A549 (cell line): ENCODE measurements at regions not wholly inside any gene's neighbourhood (a gene's known extent, or its start where the extent isn't known, plus 50 kb on each side); places are given as distances from the start of the nearest gene placed in this dataset.

Experiments
- ATAC-seq, 2 experiments: fragments of 200-7000 bp in 1 of 2; fragments of >200 bp in 1 of 2; cut with Nextera tagmentation in 1 of 2; cut with Tn5 transposase in 1 of 2; 3 replicates each; pipeline versions ENCODE4 v1.8.0 to v1.9.1; 2018 to 2020; ENCODE audit warnings: mild to moderate bottlenecking in 1 of 2, moderate library complexity in 1 of 2
- CTCF ChIA-PET: fragments of 300-600 bp; sonication (Branson Sonifier 250); formaldehyde crosslinking; extraction: SDS; loops from one replicate; lab custom pipeline; 2021; ENCODE audit warnings: antibody characterized with exemption, inconsistent platforms; lab: Yijun Ruan, JAX
- POLR2A ChIA-PET: fragments of 350-600 bp; formaldehyde crosslinking; extraction: SDS; loops from one replicate; lab custom pipeline; 2021; ENCODE audit warnings: antibody characterized with exemption, inconsistent platforms; lab: Yijun Ruan, JAX
- DNase-seq, 2 experiments: peaks; one replicate each; pipeline versions ENCODE4 v3.0.0 to v3.0.0-alpha.2; 2011 to 2016; ENCODE audit warnings: low read depth in 1 of 2, low spot score in 1 of 2
- FAIRE-seq: peaks from 2 replicates; lab custom pipeline; 2011; peaks lifted over from hg19 to GRCh38; lab: Jason Lieb, UNC
- H3K27ac ChIP-seq, 2 experiments: fragments of >200 bp; sonication (Bioruptor Twin); formaldehyde crosslinking; 3 replicates each; pipeline ENCODE4 v1.5.1; 2016 to 2017
- H3K4me1 ChIP-seq: fragments of >200 bp; sonication (Bioruptor Twin); formaldehyde crosslinking; 3 replicates; pipeline ENCODE4 v1.6.1; 2016
- H3K4me2 ChIP-seq: fragments of >200 bp; sonication (Bioruptor Twin); formaldehyde crosslinking; 3 replicates; pipeline ENCODE4 v1.6.1; 2016
- H3K4me3 ChIP-seq: fragments of >200 bp; sonication (Bioruptor Twin); formaldehyde crosslinking; 3 replicates; pipeline ENCODE4 v1.5.1; 2016
- H3K9me3 ChIP-seq: fragments of >200 bp; sonication (Bioruptor Twin); formaldehyde crosslinking; 3 replicates; pipeline ENCODE4 v1.6.1; 2016
- BHLHE40 ChIP-seq: IDR thresholded peaks from 2 replicates; pipeline ENCODE4 v1.6.1; 2012; ENCODE audit warnings: low read depth, low read length, inconsistent platforms
- CBX2 ChIP-seq: fragments of 200-600 bp; sonication (generic); IDR thresholded peaks from 2 replicates; pipeline ENCODE4 v1.6.1; 2016; ENCODE audit warnings: low read depth, mild to moderate bottlenecking, borderline replicate concordance
- CBX8 ChIP-seq: fragments of 200-600 bp; sonication (generic); IDR thresholded peaks from 2 replicates; pipeline ENCODE4 v1.6.1; 2016
- CEBPB ChIP-seq, 2 experiments: fragments of >200 bp in 1 of 2; sonication (Bioruptor Twin) in 1 of 2; formaldehyde crosslinking in 1 of 2; IDR thresholded peaks; 2 replicates each; pipeline ENCODE4 v1.6.1; 2012 to 2016
- CHD2 ChIP-seq: fragments of 150-350 bp; IDR thresholded peaks from 2 replicates; pipeline ENCODE4 v1.6.1; 2014; ENCODE audit warnings: low read length; ENCODE audit not compliant: partially characterized antibody
- EHF ChIP-seq: fragments of 250-450 bp; sonication (Bioruptor Pico); IDR thresholded peaks from 2 replicates; pipeline ENCODE4 v1.5.0; 2020; ENCODE audit warnings: mild to moderate bottlenecking
- EHMT2 ChIP-seq: fragments of 200-600 bp; sonication (generic); IDR thresholded peaks from 2 replicates; pipeline ENCODE4 v1.6.1; 2016; ENCODE audit warnings: antibody characterized with exemption, low read depth, mild to moderate bottlenecking, moderate library complexity
- EP300 ChIP-seq, 2 experiments: fragments of >200 bp; sonication (Bioruptor Twin); formaldehyde crosslinking; IDR thresholded peaks; 2 replicates in 1 of 2; 3 replicates in 1 of 2; pipeline ENCODE4 v1.6.1; 2016 to 2017
- ESRRA ChIP-seq: fragments of 150-350 bp; IDR thresholded peaks from 2 replicates; pipeline ENCODE4 v1.6.1; 2014; ENCODE audit warnings: mild to moderate bottlenecking, low read length, borderline replicate concordance
- HDAC2 ChIP-seq: fragments of 200-600 bp; sonication (generic); IDR thresholded peaks from 2 replicates; pipeline ENCODE4 v1.6.1; 2016
- HEYL ChIP-seq: fragments of 250-450 bp; sonication (Bioruptor Pico); IDR thresholded peaks from 2 replicates; pipeline ENCODE4 v1.8.0; 2021; ENCODE audit warnings: mild to moderate bottlenecking, moderate library complexity
- HOXA7 ChIP-seq: fragments of 250-450 bp; sonication (Bioruptor Pico); IDR thresholded peaks from 2 replicates; pipeline ENCODE4 v1.5.0; 2020; ENCODE audit warnings: mild to moderate bottlenecking, moderate library complexity
- HOXB13 ChIP-seq: fragments of 250-450 bp; sonication (Bioruptor Pico); IDR thresholded peaks from 2 replicates; pipeline ENCODE4 v1.5.0; 2020; ENCODE audit warnings: low read depth, mild to moderate bottlenecking, moderate library complexity
- JUN ChIP-seq, 2 experiments: fragments of >200 bp; sonication (Bioruptor Twin); formaldehyde crosslinking; IDR thresholded peaks; 2 replicates in 1 of 2; 3 replicates in 1 of 2; pipeline ENCODE4 v1.6.1; 2016 to 2017
- KDM1A ChIP-seq: fragments of 200-600 bp; sonication (generic); IDR thresholded peaks from 2 replicates; pipeline ENCODE4 v1.6.1; 2016; ENCODE audit warnings: low read depth, mild to moderate bottlenecking
- KDM5A ChIP-seq: fragments of 200-600 bp; sonication (generic); IDR thresholded peaks from 2 replicates; pipeline ENCODE4 v1.6.1; 2016; ENCODE audit warnings: antibody characterized with exemption, mild to moderate bottlenecking
- MAFK ChIP-seq: fragments of 450-650 bp; IDR thresholded peaks from 2 replicates; pipeline ENCODE4 v1.6.1; 2014; ENCODE audit not compliant: partially characterized antibody
- MYC ChIP-seq: IDR thresholded peaks from 2 replicates; pipeline ENCODE4 v1.6.1; 2012; ENCODE audit warnings: mild to moderate bottlenecking, inconsistent platforms, low read length, improper control_type of control experiment, borderline replicate concordance
- POLR2A ChIP-seq: IDR thresholded peaks from 2 replicates; pipeline ENCODE4 v1.6.1; 2012; ENCODE audit warnings: mild to moderate bottlenecking, low read length
- POLR2AphosphoS2 ChIP-seq: conservative IDR thresholded peaks from 2 replicates; pipeline ENCODE4 v1.6.1; 2012; ENCODE audit warnings: low read length, improper control_type of control experiment, inconsistent platforms
- RFX5 ChIP-seq: fragments of 450-650 bp; IDR thresholded peaks from 2 replicates; pipeline ENCODE4 v1.7.1; 2014; ENCODE audit warnings: antibody characterized with exemption, mild to moderate bottlenecking, moderate library complexity
- RNF2 ChIP-seq: fragments of 200-600 bp; sonication (generic); IDR thresholded peaks from 2 replicates; pipeline ENCODE4 v1.6.1; 2016; ENCODE audit warnings: low read depth, mild to moderate bottlenecking, antibody characterized with exemption, moderate library complexity, borderline replicate concordance
- SMC3 ChIP-seq: fragments of >200 bp; sonication (Bioruptor Twin); formaldehyde crosslinking; IDR thresholded peaks from 3 replicates; pipeline ENCODE4 v1.6.1; 2018; ENCODE audit warnings: inconsistent platforms
- TP53 ChIP-seq: fragments of 250-450 bp; sonication (Bioruptor Pico); IDR thresholded peaks from 2 replicates; pipeline ENCODE4 v1.5.0; 2021; ENCODE audit warnings: mild to moderate bottlenecking, moderate library complexity
- ZC3H11A ChIP-seq: fragments of 450-650 bp; IDR thresholded peaks from 2 replicates; pipeline ENCODE4 v1.6.1; 2014; ENCODE audit warnings: antibody characterized with exemption, mild to moderate bottlenecking
- ZFP36 ChIP-seq: fragments of 450-650 bp; IDR thresholded peaks from 2 replicates; pipeline ENCODE4 v1.6.1; 2014; ENCODE audit warnings: borderline replicate concordance; ENCODE audit not compliant: partially characterized antibody
- ZSCAN20 ChIP-seq: fragments of 250-450 bp; sonication (Bioruptor Pico); IDR thresholded peaks from 2 replicates; pipeline ENCODE4 v1.8.0; 2022; ENCODE audit warnings: mild to moderate bottlenecking, moderate library complexity
- whole genome bisulfite sequencing: methylation state at CpG from one replicate; pipeline ENCODE4 v1.1.6; 2017; ENCODE audit errors: missing lambda C conversion rate; 5-methylcytosine and 5-hydroxymethylcytosine counted together
- TF ChIP-seq, protein P1 (sequence below): IDR thresholded peaks from 2 replicates; pipeline ENCODE4 v1.6.1; 2012; ENCODE audit warnings: low read depth, borderline replicate concordance
- TF ChIP-seq, protein P2 (sequence below): IDR thresholded peaks from 2 replicates; pipeline ENCODE4 v1.6.1; 2012
- TF ChIP-seq, protein P3 (sequence below): fragments of >200 bp; sonication (Bioruptor Twin); formaldehyde crosslinking; IDR thresholded peaks from 3 replicates; pipeline ENCODE4 v1.5.1; 2016
- TF ChIP-seq, protein P4 (sequence below): fragments of 150-350 bp; IDR thresholded peaks from 2 replicates; pipeline ENCODE4 v1.6.1; 2014; ENCODE audit warnings: low read depth, mild to moderate bottlenecking, low read length

DNA sequence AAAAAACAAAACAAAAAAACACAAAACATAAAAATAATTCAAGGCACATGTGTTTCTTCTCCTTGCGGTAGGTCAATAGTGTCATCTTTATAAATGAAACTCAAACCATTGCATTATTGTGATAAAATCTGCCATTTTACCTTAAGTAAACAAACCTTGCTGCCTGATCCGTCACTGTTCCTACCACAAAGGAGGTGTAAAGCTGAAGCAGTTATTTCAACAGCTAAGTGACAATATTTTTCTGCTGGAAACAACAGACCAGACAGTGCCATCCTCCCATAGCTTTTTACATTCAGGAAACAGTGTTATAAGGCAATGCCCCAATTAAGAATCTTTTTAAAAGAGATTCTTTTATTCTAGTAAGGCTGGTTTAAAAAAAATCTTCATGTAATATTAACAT lies 242.7 kb downstream of the PPP1R2C start:
- POLR2A ChIA-PET: no interaction called here
- FAIRE-seq: no peak
- Histone ChIP-seq H3K4me3 (no peak overlapping the region), H3K9me3 (no peaks in the 10 kb centered on the region), H3K27ac (no peak overlapping the region), H3K4me1 (no peaks in the 10 kb centered on the region), H3K4me2 (no peak overlapping the region)
- no peak for ATAC-seq
- DNase-seq: no peak
- CTCF ChIA-PET: no interaction called here
- 48% methylated on average over 2 of the region's 2 CpGs for WGBS
- TF ChIP-seq ZFP36: no peak
- TF ChIP-seq, protein P1, sequence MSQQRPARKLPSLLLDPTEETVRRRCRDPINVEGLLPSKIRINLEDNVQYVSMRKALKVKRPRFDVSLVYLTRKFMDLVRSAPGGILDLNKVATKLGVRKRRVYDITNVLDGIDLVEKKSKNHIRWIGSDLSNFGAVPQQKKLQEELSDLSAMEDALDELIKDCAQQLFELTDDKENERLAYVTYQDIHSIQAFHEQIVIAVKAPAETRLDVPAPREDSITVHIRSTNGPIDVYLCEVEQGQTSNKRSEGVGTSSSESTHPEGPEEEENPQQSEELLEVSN: no peak
- no peak for TF ChIP-seq RFX5
- TF ChIP-seq CHD2: no peak

DNA sequence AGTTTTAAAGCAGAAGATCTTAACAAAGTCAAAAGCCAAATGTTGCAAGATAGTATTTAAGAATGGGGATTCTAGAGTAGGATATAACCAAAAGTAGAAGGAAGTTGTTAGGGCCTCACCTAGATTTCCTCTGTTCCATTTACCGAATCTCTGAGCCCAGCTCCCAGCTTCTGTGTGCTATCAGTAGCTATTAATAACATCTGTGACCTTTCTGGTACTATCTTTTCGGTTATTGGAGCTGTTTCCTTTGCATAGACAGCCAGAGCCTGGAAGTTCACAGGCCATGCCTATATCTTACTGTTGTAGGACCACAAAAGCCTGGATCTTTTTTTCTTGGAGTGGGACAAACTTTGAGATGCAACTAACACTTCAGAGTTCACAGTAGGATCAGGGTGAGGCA lies 244.2 kb downstream of the PPP1R2C start:
- Histone ChIP-seq H3K4me1 (no peaks in the 10 kb centered on the region), H3K27ac (no peak overlapping the region), H3K9me3 (no peaks in the 10 kb centered on the region), H3K4me3 (no peak overlapping the region), H3K4me2 (no peak overlapping the region)
- no peak for DNase-seq
- TF ChIP-seq EP300 (IDR thresholded peaks at IDR 0.05): no peak
- TF ChIP-seq ZSCAN20 (CRISPR knock-in tag): no peak
- no peak for TF ChIP-seq KDM1A
- TF ChIP-seq MAFK: no peak
- no peak for TF ChIP-seq MYC
- no peak for TF ChIP-seq POLR2AphosphoS2
- WGBS: 0% methylated on average over 2 of the region's 2 CpGs
- CTCF ChIA-PET: no interaction called here
- POLR2A ChIA-PET: no interaction called here
- no peak for ATAC-seq
- FAIRE-seq: no peak

DNA sequence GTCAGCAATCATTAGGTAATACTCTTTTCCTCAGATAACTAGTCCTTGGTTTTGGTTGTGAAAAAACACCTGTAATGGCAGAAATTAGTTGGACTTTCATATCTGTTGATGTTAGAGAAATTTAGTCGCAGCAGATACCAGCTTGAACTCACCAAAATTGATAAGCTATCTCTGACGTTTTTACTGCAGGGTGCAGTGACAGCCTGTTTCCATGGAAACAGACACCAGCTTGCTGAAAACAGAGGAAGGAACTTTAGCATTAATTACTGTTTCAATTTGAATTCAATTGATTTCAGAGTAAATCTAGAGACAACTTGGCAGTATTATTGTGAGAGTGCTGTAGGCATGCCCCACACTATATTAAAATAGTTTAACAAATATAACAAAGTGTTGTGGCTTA lies 246.5 kb downstream of the PPP1R2C start:
- CTCF ChIA-PET: no interaction called here
- POLR2A ChIA-PET: no interaction called here
- no peak for DNase-seq
- 6% methylated on average over 2 of the region's 2 CpGs for WGBS
- Histone ChIP-seq H3K4me2 (no peak overlapping the region), H3K27ac (no peak overlapping the region), H3K4me3 (no peak overlapping the region), H3K4me1 (no peaks in the 10 kb centered on the region), H3K9me3 (no peaks in the 10 kb centered on the region)
- no peak for ATAC-seq
- TF ChIP-seq HDAC2 (no peak), CBX2 (no peak), EHF (CRISPR knock-in tag) (no peak), RNF2 (no peak), EHMT2 (no peak)
- TF ChIP-seq, protein P2, sequence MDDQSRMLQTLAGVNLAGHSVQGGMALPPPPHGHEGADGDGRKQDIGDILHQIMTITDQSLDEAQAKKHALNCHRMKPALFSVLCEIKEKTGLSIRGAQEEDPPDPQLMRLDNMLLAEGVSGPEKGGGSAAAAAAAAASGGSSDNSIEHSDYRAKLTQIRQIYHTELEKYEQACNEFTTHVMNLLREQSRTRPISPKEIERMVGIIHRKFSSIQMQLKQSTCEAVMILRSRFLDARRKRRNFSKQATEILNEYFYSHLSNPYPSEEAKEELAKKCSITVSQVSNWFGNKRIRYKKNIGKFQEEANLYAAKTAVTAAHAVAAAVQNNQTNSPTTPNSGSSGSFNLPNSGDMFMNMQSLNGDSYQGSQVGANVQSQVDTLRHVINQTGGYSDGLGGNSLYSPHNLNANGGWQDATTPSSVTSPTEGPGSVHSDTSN: no peak
- TF ChIP-seq, protein P3, sequence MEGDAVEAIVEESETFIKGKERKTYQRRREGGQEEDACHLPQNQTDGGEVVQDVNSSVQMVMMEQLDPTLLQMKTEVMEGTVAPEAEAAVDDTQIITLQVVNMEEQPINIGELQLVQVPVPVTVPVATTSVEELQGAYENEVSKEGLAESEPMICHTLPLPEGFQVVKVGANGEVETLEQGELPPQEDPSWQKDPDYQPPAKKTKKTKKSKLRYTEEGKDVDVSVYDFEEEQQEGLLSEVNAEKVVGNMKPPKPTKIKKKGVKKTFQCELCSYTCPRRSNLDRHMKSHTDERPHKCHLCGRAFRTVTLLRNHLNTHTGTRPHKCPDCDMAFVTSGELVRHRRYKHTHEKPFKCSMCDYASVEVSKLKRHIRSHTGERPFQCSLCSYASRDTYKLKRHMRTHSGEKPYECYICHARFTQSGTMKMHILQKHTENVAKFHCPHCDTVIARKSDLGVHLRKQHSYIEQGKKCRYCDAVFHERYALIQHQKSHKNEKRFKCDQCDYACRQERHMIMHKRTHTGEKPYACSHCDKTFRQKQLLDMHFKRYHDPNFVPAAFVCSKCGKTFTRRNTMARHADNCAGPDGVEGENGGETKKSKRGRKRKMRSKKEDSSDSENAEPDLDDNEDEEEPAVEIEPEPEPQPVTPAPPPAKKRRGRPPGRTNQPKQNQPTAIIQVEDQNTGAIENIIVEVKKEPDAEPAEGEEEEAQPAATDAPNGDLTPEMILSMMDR: no peak
- FAIRE-seq: no peak

DNA sequence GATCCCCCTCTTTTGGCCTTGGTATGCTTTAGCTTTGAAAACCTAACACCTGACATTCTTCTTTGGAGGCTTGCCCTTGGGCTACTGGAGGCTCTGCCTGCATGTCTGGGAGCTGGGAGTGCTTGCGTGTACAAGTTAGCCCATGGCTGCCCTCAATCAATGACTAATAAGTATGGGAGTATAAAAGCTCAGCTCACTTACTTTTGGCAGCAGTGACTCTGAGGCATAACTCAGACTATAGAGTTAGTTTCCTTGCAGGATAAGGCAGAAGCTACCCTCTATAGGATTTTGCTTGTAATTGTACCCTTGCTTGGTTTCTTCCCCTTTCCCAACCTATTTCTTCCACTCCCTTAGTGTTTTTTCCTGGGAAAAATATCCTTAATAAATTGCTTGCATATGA lies 247.9 kb downstream of the PPP1R2C start:
- ATAC-seq (no peak), FAIRE-seq (no peak), DNase-seq (no peak)
- ChIA-PET POLR2A (no interaction called here), CTCF (no interaction called here)
- TF ChIP-seq HOXB13 (CRISPR knock-in tag): no peak
- TF ChIP-seq CEBPB (IDR thresholded peaks at IDR 0.05): no peak
- TF ChIP-seq EHF (CRISPR knock-in tag): no peak
- TF ChIP-seq SMC3: no peak
- TF ChIP-seq ZC3H11A: no peak
- TF ChIP-seq POLR2AphosphoS2: no peak
- no peak for TF ChIP-seq CBX8
- no peak for TF ChIP-seq RNF2
- TF ChIP-seq POLR2A: no peak
- TF ChIP-seq ESRRA: no peak
- no peak for TF ChIP-seq TP53 (CRISPR knock-in tag)
- TF ChIP-seq HEYL (CRISPR knock-in tag): no peak
- no peak for TF ChIP-seq JUN (IDR thresholded peaks at IDR 0.05)
- TF ChIP-seq BHLHE40: no peak
- TF ChIP-seq MYC: no peak
- no peak for TF ChIP-seq ZSCAN20 (CRISPR knock-in tag)
- TF ChIP-seq KDM5A: no peak
- no peak for TF ChIP-seq HOXA7
- TF ChIP-seq, protein P4, sequence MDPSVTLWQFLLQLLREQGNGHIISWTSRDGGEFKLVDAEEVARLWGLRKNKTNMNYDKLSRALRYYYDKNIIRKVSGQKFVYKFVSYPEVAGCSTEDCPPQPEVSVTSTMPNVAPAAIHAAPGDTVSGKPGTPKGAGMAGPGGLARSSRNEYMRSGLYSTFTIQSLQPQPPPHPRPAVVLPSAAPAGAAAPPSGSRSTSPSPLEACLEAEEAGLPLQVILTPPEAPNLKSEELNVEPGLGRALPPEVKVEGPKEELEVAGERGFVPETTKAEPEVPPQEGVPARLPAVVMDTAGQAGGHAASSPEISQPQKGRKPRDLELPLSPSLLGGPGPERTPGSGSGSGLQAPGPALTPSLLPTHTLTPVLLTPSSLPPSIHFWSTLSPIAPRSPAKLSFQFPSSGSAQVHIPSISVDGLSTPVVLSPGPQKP: no peak
- Histone ChIP-seq H3K4me2 (no peak overlapping the region), H3K9me3 (no peaks in the 10 kb centered on the region), H3K4me3 (no peak overlapping the region), H3K4me1 (no peaks in the 10 kb centered on the region), H3K27ac (no peak overlapping the region)
- 50% methylated on average over 1 of the region's 1 CpG for WGBS
